Mononuclear cell (primary cell): ENCODE measurements at regions not wholly inside any gene's neighbourhood (a gene's known extent, or its start where the extent isn't known, plus 50 kb on each side); places are given as distances from the start of the nearest gene placed in this dataset.
"Not testable (repeated sequence)": the region's sequence is repeated elsewhere in the genome, so short reads cannot be mapped to it uniquely, and the experiment has no call there.

ENCODE experiments used
- H3K27me3 ChIP-seq: 2 replicates; pipeline ENCODE4 v1.6.0; 2011; ENCODE audit warnings: low read length, control low read depth; ENCODE audit not compliant: insufficient read depth
- H3K4me1 ChIP-seq: 2 replicates; pipeline ENCODE4 v1.5.1; 2011; ENCODE audit warnings: mild to moderate bottlenecking, low read length, control low read depth; ENCODE audit not compliant: insufficient read depth
- H3K4me3 ChIP-seq: 2 replicates; pipeline ENCODE4 v1.5.1; 2011; ENCODE audit warnings: mild to moderate bottlenecking, low read length, moderate library complexity
- H3K9me3 ChIP-seq: 2 replicates; pipeline ENCODE4 v1.5.1; 2011; ENCODE audit warnings: low read depth, mild to moderate bottlenecking, control low read depth, low read length

DNA sequence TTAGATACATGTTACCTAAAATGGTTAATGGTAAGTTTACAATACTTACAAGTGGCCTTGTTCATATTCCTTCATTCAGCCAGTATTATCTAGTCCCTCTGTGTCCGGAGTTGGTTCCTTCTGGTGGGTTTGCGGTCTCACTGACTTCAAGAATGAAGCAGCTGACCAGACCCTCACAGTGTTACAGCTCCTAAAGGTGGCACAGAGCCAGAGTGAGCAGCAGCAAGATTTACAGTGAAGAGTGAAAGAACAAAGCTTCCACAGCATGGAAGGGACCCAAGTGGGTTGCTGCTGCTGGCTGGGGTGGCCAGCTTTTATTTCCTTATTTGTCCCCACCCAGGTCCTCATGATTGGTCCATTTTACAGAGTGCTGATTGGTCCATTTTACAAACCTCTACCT, 916.8 kb downstream of the MCTP2 start:
- no peaks in the 10 kb centered on the region for H3K27me3 ChIP-seq
- H3K9me3 ChIP-seq: no peaks in the 10 kb centered on the region
- no peaks in the 10 kb centered on the region for H3K4me1 ChIP-seq
- no peak overlapping the region for H3K4me3 ChIP-seq

DNA sequence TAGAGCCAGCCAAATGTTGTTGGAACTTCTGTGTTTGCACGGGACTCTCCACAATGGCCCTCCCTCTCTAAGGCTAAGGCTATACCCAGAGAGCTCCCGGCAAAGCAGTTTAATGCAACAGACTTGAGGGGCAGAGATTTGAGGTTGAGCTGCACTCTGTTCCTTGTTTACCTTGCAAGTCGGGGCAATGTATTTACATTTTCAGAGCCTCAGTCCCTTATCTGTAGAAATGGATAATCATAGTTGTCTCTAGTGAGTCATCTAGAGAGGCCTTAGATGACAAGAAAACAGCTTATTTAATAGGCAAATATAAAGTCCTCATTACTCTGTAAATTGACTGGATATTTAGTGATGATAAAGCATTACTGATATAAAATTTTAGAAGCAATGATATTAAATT, 917.7 kb downstream of the MCTP2 start:
- Histone ChIP-seq H3K27me3 (no peaks in the 10 kb centered on the region), H3K4me3 (no peak overlapping the region), H3K4me1 (no peaks in the 10 kb centered on the region), H3K9me3 (no peaks in the 10 kb centered on the region)

DNA sequence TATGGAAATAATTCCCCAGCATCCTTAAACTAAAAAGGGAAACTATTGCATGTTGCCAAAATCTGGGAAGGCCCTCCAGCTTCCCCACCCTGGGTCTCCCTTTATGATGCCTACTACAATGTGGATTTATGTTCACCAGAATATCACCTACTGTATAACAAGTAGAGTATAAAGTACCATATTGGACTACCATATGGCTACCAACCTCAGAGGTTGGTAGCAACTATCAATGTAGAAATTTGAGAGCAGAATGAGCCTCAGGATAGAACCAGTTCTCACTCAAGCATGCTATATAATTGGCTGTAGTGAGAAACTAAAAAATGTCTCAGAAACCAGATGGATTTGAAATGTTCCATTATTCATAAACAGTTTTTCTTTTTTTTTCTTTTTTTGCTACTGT, 918.4 kb downstream of the MCTP2 start:
- Histone ChIP-seq H3K4me1 (no peaks in the 10 kb centered on the region), H3K4me3 (no peak overlapping the region), H3K27me3 (no peaks in the 10 kb centered on the region), H3K9me3 (no peaks in the 10 kb centered on the region)

DNA sequence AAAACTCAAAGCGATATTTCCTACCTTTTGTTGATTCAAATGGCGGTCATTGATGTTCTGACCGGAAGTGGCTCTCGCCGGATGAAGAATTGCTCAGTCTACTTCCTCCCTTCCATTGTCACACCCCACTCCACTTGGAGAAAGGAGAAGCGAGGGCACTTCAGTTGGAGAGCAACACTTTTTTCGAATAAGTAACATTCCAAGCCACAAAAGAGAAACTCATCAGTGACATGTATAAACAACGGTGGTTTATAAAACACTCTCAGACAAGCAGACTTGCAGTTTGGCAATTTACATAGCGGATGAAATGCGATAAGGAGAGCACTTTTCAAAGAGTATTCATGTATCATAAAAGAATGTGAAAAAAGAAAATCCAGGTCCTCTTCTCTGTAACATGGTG, 919.1 kb downstream of the MCTP2 start:
- Histone ChIP-seq H3K27me3 (no peaks in the 10 kb centered on the region), H3K9me3 (no peaks in the 10 kb centered on the region), H3K4me3 (no peak overlapping the region), H3K4me1 (no peaks in the 10 kb centered on the region)

DNA sequence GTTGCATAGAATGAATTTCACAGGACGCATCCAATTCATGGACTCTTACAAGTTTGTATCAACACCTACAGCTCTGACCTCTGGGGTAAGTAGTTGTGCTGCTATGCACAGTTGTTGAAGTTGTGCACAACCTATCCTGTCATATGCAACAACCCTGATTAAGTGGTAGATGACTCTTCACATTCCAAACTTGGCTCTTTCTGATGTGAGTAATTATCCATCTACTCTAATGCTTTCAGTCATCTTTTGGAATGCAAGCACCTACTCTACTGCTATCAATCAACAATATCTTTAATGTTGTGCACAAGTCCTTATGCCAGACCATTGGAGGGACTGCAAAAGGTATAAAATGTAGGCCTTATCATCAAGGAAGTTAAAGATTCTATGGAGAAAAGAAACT, 921.4 kb downstream of the MCTP2 start:
- Histone ChIP-seq H3K27me3 (no peaks in the 10 kb centered on the region), H3K9me3 (no peaks in the 10 kb centered on the region), H3K4me3 (no peak overlapping the region), H3K4me1 (no peaks in the 10 kb centered on the region)

DNA sequence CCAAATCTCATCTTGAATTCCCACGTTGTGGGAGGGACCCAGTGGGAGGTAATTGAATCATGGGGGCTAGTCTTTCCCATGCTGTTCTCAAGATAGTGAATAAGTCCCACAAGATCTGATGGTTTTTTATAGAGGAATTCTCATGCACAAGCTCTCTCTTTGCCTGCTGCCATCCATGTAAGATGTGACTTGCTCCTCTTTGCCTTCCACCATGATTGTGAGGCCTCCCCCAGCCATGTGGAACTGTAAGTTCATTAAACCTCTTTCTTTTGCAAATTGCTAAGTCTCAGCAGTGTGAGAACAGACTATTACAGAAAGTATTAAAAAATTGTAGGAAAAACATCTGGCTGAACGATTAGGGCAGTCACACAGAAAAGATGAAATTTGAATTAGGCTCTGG, 921.8 kb downstream of the MCTP2 start:
- not testable (repeated sequence) for H3K9me3 ChIP-seq, H3K4me1 ChIP-seq, H3K4me3 ChIP-seq, H3K27me3 ChIP-seq

DNA sequence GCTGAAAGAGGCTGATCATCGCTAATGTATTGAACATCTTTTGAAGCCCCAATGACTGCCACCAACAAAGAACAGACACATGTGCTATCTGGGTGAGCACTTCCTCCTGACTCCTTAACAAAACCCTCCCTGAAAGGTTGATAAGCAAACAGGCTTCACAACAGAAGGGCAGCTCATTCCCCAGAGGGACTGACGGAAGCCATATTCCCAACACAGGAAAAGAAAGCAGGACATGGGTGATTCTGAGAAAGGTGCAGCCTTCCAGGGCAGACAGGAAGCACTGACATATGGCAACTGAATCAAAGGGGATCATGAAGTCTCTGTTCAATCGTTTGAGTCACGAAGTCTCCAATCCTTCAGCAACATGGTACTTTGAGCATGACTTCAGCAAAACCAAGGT, 929.0 kb downstream of the MCTP2 start:
- Histone ChIP-seq H3K4me1 (no peaks in the 10 kb centered on the region), H3K27me3 (no peaks in the 10 kb centered on the region), H3K9me3 (no peaks in the 10 kb centered on the region), H3K4me3 (no peak overlapping the region)

DNA sequence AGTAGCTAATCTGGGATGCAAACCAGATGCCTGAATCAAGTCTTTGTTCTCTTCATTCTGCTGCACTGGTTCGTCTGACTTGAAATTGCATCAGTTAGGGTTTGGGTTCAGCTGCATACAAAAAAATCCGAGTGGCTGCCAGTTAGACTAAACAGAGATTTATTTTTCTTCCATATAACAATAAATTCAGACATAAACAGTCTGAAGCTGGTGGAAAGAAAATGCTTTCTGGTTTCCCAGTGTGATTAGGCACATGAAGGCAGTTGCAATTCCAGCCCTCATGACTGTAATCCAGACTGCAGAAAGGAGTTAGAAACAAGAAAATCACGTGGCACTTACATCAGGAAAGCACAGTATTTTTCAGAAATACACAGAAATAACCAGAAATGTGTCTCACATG, 930.7 kb downstream of the MCTP2 start:
- H3K9me3 ChIP-seq: no peaks in the 10 kb centered on the region
- no peak overlapping the region for H3K4me3 ChIP-seq

DNA sequence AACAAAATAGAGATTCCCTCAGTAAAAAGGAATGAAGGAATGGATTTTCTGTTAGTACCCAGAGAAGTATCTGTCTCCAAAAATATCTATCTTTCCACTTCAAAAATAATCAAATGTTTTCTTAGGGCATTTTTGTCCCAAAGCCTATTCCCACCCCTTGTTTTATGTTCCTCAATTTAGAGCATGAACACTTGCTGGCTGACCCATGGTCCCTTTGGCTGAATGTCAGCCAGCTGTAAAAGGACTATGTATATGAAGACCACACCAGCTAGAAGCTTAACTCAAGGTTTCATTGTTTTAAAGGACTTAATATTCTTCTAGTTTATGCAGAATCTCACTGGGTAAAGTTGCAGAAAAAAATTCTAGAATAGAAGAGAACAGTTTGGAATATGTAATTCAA, 931.2 kb downstream of the MCTP2 start:
- no peak overlapping the region for H3K4me3 ChIP-seq
- H3K9me3 ChIP-seq: no peaks in the 10 kb centered on the region
- no peaks in the 10 kb centered on the region for H3K27me3 ChIP-seq
- no peaks in the 10 kb centered on the region for H3K4me1 ChIP-seq

More for the DNA sequence above, 930.7 kb downstream of the MCTP2 start:
- H3K27me3 ChIP-seq: no peaks in the 10 kb centered on the region
- no peaks in the 10 kb centered on the region for H3K4me1 ChIP-seq

DNA sequence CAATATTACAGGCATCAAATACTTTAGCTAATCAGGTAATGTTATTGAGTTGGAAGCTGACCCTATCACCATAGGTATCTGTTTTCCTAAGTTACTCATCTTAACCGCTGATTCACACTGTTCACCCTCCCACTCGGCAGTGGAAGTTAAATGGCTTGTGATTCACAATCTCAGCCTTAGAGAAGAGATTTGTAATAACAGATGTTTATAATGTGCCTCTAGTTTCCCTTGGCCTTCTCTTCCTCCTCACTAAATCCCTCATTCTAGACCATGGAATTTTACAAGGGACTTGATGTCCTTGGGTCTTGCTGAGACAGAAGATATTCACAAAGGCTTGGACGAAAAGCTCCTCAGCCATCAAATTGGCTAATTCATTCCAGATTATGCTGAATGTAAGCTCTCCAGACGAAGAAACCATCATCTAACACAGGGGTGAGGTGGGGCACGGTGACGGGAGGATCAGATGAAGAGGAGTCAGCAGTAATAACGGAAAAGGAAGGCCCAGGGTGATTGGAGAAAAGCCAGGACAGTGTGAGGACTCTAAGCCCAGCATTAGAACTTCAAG, 931.7 kb downstream of the MCTP2 start:
- Histone ChIP-seq H3K4me3 (no peak overlapping the region), H3K27me3 (no peaks in the 10 kb centered on the region), H3K4me1 (no peaks in the 10 kb centered on the region), H3K9me3 (no peaks in the 10 kb centered on the region)

DNA sequence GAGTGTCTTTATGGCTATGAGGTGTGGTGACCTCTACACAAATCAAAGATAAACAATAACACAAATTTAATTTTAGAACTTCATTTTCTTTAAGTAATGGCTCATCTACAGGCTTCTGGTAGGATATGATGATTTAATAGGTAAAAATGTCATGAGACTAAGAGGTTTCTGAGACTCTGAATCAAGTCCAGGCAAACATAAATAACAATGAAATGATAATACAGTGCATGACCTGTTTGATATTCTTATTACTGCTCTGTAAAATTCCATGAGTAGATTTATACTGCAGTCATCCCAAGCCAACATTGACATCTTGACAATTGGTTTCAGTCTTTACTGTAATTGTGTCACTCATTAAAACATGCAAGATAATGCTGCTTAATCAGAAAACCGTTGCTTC, 936.8 kb downstream of the MCTP2 start:
- Histone ChIP-seq H3K4me3 (no peak overlapping the region), H3K9me3 (no peaks in the 10 kb centered on the region), H3K27me3 (no peaks in the 10 kb centered on the region), H3K4me1 (no peaks in the 10 kb centered on the region)

DNA sequence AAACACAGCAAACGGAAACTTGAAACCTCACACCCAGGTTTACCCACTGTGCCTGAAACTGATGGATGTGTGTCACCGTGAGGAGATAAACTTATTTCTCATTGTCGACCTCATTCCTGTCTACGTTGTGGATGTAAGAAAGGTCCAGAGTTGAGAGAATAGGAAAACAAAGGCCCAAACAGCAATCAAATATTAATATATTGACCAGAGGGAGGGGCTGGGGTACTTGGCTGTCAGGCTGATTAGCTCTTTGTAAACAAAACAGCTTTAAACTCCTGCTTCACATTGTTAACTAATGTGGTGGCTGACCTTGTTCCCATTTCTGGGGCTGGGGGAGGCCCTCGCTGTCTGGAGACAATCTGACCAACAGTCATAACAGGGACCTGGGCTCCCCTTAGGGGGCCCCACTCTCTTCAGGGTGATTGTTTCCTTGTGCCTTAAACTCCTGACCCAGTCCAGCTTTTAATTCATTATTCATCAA, 937.6 kb downstream of the MCTP2 start:
- no peaks in the 10 kb centered on the region for H3K4me1 ChIP-seq
- H3K27me3 ChIP-seq: no peaks in the 10 kb centered on the region
- H3K9me3 ChIP-seq: no peaks in the 10 kb centered on the region
- H3K4me3 ChIP-seq: no peak overlapping the region

DNA sequence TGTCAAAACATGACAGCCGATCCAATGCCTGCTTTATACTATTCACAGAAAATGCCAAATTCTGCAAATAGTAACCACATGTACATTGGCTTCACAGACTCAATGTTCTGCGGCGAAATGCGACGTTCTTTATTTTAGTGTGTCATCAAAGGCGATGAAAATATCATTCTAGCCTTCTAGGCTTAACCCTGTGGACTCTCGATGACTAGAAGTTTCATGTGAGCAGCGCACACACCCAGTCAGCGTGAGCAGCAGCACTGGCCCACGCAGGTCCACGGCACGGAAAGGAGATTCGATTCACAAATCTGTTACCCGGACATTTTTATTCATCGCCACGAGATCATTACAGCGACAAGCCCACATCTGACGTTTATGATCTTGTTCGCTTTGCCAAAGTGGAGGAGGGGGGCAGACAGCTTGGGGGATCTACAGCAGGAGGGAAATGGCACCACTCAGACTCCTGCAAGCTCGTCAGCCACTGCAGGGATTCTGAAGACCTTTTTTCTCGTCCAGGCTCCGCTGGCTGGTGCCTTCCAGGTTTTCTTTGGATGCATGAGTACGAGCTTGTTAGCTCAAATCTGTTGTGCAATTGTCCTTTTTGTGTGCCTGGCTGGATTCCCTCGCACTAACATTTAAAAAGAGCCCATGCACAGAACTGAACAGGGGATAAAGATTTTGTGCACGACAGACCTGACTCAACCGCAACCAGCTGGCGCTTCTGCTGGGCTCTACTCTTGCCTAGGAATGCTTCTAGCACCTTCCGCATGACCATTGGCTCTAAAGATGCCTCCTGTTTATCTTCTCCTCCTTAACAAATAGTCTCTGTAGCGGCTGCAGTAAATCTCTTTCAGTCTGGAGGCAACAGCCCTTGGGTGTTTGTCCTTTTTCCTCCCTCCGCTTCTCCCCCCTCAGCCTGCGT, 938.4 kb downstream of the MCTP2 start:
- Histone ChIP-seq H3K9me3 (no peaks in the 10 kb centered on the region), H3K4me3 (no peak overlapping the region), H3K27me3 (no peaks in the 10 kb centered on the region), H3K4me1 (no peaks in the 10 kb centered on the region)

DNA sequence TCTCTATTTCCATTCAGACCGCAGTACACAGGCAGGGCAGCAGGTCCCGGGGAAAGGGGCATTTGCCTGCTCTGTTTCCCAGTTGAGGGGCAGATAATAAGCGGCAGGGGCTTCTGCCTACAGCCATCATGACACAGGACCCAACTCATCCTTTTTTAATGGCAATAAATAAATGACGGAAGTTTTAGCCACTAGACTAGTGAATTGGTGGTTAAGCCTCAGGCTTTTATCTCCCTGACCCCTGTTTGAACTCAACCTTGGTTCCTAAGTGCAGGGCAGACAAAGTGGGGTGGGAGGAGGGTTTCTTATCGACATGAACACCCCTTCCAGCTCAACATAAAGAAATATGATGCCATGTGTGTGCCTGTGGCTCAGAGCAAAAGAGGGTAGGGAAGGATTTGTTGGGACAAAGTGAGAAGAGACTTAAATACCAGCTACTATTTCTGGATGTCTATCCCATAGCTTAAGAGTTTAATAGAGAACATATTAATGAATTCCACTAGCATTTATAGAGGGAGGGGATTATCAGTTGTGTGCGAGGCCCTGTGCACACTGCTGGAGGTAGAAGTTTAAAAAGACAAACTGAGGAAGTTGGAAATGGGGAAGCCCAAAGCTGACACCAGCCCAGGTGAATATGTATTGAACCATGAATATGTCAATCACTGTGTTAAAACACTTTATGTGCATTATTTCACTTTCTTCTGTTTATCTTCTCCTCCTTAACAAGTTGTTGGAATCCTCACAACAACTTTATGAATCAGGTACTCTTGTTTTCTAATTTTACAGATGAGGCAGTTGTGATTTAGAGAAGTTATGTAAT, 939.4 kb downstream of the MCTP2 start:
- H3K27me3 ChIP-seq: no peaks in the 10 kb centered on the region
- H3K9me3 ChIP-seq: no peaks in the 10 kb centered on the region
- H3K4me1 ChIP-seq: no peaks in the 10 kb centered on the region
- no peak overlapping the region for H3K4me3 ChIP-seq

DNA sequence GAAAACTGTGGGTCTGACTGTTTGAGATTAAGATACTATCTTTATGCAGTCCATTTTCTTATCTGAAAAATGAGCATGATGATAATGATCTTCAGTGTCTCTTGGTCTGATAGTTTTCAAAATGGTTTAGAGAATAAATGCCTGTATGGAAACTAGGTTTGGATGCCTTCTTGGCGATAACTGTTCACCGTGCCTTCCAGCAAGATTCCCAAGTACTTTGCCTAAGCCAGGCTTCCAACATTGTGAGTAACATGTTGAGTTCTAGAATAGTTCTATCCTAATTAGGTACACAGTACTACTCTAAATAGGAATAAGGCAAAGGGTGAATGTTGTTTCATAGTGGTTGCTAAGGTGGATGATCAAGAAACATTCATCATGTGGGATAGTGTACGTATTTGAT, 940.2 kb downstream of the MCTP2 start:
- Histone ChIP-seq H3K4me3 (no peak overlapping the region), H3K9me3 (no peaks in the 10 kb centered on the region), H3K27me3 (no peaks in the 10 kb centered on the region)

More for the DNA sequence above, 940.2 kb downstream of the MCTP2 start:
- no peaks in the 10 kb centered on the region for H3K4me1 ChIP-seq
